ENCODE measurements at regions not wholly inside any gene's neighbourhood (a gene's known extent, or its start where the extent isn't known, plus 50 kb on each side); places are given as distances from the start of the nearest gene placed in this dataset.

- DNase-seq (ENCODE audit: low spot score) (no peak), FAIRE-seq (no peak)
Observed at GRCh38 chr5:61823065-61823464, 482.9 kb upstream of the KIF2A start.

- FAIRE-seq = no peak
Observed at GRCh38 chr5:61823781-61824180, 482.2 kb upstream of the KIF2A start.

GRCh38 chr5:61824396-61824795 is 481.6 kb upstream of the KIF2A start:
- DNase-seq (ENCODE audit: low spot score) (no peak), FAIRE-seq (no peak)

More at GRCh38 chr5:61823781-61824180, 482.2 kb upstream of the KIF2A start:
- DNase-seq (ENCODE audit: low spot score) = no peak

- FAIRE-seq = no peak
Observed at GRCh38 chr5:61827445-61827975, 478.5 kb upstream of the KIF2A start.

GRCh38 chr5:61828856-61829255 is 477.1 kb upstream of the KIF2A start:
- no peak for DNase-seq (ENCODE audit: low spot score)
- FAIRE-seq = no peak

More at GRCh38 chr5:61827445-61827975, 478.5 kb upstream of the KIF2A start:
- no peak for DNase-seq (ENCODE audit: low spot score)

GRCh38 chr5:61831736-61832135 is 474.3 kb upstream of the KIF2A start:
- DNase-seq (ENCODE audit: low spot score) (no peak), FAIRE-seq (no peak)

GRCh38 chr5:61837788-61838187 is 468.2 kb upstream of the KIF2A start:
- FAIRE-seq (no peak), DNase-seq (ENCODE audit: low spot score) (no peak)

- FAIRE-seq = no peak
Observed at GRCh38 chr5:61840361-61840760, 465.6 kb upstream of the KIF2A start.

GRCh38 chr5:61842840-61843239 is 463.2 kb upstream of the KIF2A start:
- FAIRE-seq (no peak), DNase-seq (ENCODE audit: low spot score) (no peak)

More at GRCh38 chr5:61840361-61840760, 465.6 kb upstream of the KIF2A start:
- peak; percentile 3 for DNase-seq (ENCODE audit: low spot score)

- no peak for FAIRE-seq
- no peak for DNase-seq (ENCODE audit: low spot score)
Observed at GRCh38 chr5:61850696-61851095, 455.3 kb upstream of the KIF2A start.

- DNase-seq (ENCODE audit: low spot score) = no peak
- FAIRE-seq = no peak
Observed at GRCh38 chr5:61854531-61854930, 451.5 kb upstream of the KIF2A start.

GRCh38 chr5:61860978-61861377 is 445.0 kb upstream of the KIF2A start:
- DNase-seq (ENCODE audit: low spot score) (no peak), FAIRE-seq (no peak)

GRCh38 chr5:61866930-61867329 is 439.1 kb upstream of the KIF2A start:
- peak; percentile 69 for DNase-seq (ENCODE audit: low spot score)
- peak; percentile 73 for FAIRE-seq

GRCh38 chr5:61869333-61869732 is 436.7 kb upstream of the KIF2A start:
- no peak for FAIRE-seq
- no peak for DNase-seq (ENCODE audit: low spot score)

GRCh38 chr5:61878471-61878870 is 427.5 kb upstream of the KIF2A start:
- FAIRE-seq = no peak
- no peak for DNase-seq (ENCODE audit: low spot score)

- DNase-seq (ENCODE audit: low spot score) (peak; percentile 49), FAIRE-seq (peak; percentile 14)
Observed at GRCh38 chr5:61881821-61882487, 424.1 kb upstream of the KIF2A start.

- FAIRE-seq = no peak
- DNase-seq (ENCODE audit: low spot score) = no peak
Observed at GRCh38 chr5:61882901-61883500, 423.0 kb upstream of the KIF2A start.

GRCh38 chr5:61884252-61884855 is 421.7 kb upstream of the KIF2A start:
- FAIRE-seq = no peak

GRCh38 chr5:61886214-61886613 is 419.8 kb upstream of the KIF2A start:
- DNase-seq (ENCODE audit: low spot score) (no peak), FAIRE-seq (no peak)

More at GRCh38 chr5:61884252-61884855, 421.7 kb upstream of the KIF2A start:
- no peak for DNase-seq (ENCODE audit: low spot score)

- DNase-seq (ENCODE audit: low spot score) (no peak), FAIRE-seq (no peak)
Observed at GRCh38 chr5:61887271-61887670, 418.7 kb upstream of the KIF2A start.

GRCh38 chr5:61894046-61894445 is 412.0 kb upstream of the KIF2A start:
- FAIRE-seq (no peak), DNase-seq (ENCODE audit: low spot score) (no peak)

GRCh38 chr5:61896811-61897210 is 409.2 kb upstream of the KIF2A start:
- no peak for FAIRE-seq
- DNase-seq (ENCODE audit: low spot score) = no peak
